ENCODE measurements at regions not wholly inside any gene's neighbourhood (a gene's known extent, or its start where the extent isn't known, plus 50 kb on each side); places are given as distances from the start of the nearest gene placed in this dataset.

- TF ChIP-seq CTCF (IDR thresholded peaks at IDR 0.05) (no peak), EP300 (IDR thresholded peaks at IDR 0.05) (no peak), POLR2A (IDR thresholded peaks at IDR 0.05) (no peak)
These were observed 625.1 kb upstream of the PCDH15 start for GRCh38 chr10:55426138-55426537.

Data from tibial nerve (tissue), 4 donors.